ENCODE measurements at regions not wholly inside any gene's neighbourhood (a gene's known extent, or its start where the extent isn't known, plus 50 kb on each side); places are given as distances from the start of the nearest gene placed in this dataset.
"Not testable (repeated sequence)": the region's sequence is repeated elsewhere in the genome, so short reads cannot be mapped to it uniquely, and the experiment has no call there.

DNA sequence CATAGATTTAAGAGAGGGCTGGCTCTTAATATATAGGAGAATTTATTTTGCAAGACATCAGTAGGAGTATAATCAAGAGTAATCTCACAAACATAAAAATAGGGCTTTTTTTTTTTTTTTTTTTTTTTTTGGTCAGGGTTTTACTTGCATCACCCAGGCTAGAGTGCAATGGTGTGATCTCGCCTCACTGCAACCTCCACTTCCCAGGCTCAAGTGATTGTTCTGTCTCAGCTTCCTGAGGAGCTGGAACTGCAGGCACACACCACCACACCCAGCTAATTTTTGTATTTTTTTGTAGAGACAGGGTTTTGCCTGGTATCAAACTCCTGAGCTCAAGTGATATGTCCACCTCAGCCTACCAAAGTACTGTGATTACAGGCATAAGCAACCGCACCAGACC is 535.3 kb downstream of the CCSER2 start:
- no peak for DNase-seq

DNA sequence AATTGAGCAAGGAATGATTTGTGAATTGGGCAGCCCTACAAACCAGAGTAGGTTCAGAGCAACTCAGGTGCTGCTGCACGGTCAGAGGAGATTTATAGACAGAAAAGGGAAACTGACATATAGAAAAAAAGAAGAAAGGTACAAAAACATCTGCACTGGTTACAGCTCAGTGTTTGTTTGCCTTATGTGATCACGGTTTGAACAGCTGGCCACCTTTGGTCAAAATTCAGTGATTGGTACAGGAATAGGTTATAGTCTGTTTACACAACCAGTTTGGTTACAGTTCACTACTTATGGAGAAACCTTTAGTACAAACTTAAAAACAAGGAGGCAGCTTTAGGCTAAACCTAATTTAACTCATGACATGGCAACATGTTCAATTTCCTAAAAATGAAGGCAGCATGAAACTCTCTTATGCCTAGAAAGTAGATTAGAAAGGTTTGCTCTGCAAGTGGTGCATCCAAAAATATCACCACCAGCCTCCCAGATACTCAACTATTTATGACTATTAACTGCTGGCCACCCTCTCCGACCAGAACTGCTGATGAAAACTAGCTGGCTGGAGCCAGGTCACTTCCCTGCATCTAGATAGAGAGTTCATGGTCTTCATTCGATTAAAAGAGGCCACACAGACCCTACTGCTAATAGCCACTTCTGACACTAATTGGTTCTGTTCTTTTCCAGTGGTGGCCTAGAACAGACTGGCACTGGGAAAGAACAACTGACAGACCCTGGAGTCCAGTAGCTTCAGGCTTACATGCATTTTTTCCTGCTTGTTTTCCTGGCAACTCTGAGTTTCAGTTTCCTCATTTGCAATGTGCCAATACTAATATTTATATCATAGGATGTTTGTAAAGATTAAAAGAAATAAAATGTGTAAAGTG is 548.0 kb downstream of the CCSER2 start:
- DNase-seq: no peak

DNA sequence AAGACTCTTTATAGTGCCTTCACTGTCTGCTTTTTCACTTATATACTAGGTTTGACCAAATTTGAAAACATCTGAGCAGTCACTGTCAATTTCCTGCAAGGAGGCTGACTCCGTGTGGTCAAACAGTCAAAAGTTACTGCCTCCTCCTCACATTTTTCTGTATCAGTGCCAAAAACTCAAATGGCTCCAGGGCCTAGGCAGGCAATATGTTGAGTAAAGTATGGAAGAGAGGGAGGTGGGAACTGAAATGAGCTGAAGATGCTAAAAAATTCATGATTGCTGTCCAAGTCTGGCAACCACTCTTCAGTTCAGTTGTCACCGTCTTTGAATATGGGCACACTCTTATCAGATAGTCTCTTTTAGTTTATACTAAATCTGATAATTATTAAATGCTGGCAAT is 551.6 kb downstream of the CCSER2 start:
- no peak for DNase-seq

DNA sequence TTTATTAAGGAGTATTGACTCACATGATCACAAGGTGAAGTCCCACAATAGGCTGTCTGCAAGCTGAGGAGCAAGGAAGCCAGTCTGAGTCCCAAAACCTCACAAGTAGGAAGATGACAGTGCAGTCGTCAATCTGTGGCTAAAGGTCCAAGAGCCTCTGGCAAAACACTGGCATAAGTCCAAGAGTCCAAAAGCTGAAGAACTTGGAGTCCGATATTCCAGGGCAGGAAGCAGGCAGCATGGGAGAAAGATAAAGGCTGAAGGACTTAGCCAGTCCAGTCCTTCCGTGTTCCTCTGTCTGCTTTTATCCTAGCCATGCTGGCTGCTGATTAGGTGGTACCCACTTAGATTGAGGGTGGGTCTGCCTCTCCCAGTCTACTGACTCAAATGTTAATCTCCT is 553.3 kb downstream of the CCSER2 start:
- not testable (repeated sequence) for DNase-seq

DNA sequence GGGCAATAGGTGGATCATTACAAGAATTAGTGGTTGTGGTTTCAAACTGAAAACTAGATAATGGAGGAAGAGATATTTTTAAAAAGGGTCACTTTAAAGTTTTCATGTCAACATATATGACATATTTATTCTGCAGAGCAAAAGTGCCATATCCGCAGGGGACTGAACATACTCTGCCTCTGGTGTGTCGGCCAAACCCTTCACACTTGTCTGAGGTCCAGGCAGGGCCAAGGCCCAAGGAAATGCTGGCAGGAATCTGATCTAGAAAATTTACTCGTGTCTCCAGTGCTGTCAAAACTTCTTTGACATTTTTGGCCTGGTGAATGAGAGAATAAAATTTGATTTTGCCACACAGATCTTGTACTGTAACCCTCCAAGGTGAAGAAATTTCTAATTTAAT is 562.3 kb downstream of the CCSER2 start:
- DNase-seq: no peak

DNA sequence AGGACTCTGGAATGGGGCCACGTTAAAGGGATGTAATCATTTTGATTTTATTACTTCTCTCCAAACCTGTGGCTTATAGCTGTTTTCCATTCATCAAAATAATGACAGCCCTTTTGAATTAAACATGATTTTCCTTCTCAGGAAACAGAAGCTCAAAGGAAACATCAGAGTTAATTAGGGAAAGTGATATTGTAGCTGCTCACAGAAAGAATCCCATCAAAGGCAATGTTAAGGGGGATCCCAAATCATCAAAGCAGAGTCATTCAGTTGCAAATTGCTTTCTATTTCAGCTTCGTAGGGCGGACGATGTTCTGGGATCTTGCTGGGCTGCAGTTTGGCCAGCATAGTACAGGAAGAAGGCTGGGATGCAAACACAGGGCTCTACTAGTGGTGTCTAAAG is 563.2 kb downstream of the CCSER2 start:
- no peak for DNase-seq

DNA sequence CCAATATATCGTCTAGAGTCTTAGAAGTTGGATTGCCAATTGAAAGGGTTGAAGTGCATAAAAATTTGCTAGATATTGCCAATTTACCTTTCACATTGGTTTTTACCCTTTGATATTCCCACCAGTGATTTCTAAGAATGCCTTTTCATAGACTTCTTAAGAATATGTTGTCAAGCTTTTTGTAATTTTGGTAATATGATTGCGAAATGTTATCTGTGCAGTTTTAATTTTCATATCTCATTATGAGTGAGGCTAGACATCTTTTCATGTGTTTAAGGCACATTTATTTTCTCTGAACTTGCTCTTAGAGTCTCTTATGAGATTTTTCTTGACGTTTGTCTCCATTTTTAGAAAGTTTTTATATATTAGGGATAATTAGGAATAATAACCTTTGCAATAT is 567.2 kb downstream of the CCSER2 start:
- DNase-seq: no peak

DNA sequence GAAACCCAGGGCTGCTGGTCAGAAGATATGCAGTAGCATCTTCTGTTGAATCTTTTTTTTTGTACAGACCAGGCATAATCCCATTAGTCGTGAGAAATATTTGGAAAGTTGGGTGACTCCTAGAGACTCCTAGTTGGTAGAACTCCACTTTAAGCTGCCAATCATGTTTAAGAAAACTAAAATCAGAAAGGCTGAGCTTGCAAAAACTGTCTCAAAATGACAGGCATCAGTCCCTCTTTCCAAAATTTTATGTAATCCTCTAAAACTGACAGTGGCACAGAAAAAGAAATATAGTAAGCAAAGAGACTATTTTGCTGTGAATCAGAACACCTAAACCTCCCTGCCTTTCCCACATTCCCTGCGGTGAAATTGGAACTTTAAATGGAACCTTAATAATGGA is 568.5 kb downstream of the CCSER2 start:
- no peak for DNase-seq

DNA sequence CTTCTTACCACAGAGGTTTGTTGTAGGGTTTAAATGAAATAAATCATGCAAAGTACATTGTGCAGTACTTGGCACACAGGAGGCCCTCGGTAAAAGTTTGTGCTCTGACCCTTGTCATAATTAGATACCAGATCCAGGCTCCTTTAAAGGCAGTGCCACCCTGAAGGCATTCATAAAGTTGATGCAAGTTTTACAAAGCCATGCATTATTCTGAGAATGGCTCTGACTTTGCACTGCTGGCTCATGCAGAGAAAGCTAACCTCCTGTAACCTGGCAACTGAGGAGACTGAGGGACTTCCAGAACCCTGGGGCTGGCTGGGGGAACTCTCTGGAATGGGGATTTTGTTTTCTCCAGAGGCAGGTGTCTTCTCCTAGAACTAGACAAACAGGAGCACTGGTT is 570.9 kb downstream of the CCSER2 start:
- DNase-seq: no peak

DNA sequence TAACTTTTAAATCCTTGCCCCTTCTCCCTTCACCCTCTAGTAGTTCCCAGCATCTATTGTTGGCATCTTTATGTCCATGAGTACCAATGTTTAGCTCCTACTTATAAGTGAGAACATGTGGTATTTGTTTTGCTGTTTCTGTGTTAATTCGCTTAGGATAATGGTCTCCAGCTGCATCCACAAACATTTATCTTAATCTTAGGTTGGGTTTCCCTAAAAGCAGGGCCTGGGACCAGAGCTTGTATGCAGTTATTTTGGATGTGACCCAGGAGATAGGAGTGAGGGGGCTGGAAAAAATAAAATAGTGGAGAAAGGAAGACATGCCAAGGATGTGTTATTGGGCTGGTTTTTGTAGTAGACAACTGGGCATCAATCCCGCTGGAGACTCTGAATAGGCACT is 571.8 kb downstream of the CCSER2 start:
- no peak for DNase-seq

DNA sequence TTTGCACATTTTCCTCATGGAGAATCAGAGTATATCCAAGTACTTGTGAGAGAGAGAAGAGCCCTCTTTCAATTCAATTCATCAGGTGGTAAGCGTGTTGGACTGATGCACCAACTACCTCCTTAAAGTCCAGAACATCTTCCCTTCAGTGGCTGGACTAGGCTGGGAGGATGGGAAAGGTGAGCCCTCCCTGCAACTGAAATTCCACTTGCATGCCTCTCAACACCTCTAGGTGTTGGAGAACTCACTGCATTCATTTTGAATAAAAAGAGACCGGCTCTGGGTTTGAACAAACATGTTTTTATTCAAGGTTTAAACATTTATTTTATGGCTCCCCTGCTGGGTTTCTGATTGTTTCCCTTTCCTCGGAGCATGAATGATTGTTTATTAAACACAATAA is 573.5 kb downstream of the CCSER2 start:
- no peak for DNase-seq

DNA sequence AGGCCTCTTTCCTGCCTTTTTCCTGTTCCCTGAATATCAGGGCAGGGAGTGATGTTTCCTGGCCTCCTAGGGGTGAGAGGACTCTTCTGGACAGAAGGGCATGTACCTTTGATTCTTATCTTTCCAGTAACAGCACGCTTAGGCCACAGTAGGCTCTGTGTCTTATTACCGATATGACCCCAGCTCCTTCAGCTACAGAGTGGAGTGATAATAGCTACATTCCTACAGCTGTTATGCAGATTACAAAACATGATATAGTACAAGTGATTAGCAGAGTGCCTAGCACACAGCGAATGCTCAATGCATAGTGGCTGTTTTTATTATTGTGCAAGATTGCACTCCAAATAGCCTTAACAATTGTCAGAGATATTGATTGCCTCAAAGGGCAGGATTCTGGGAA is 574.2 kb downstream of the CCSER2 start:
- no peak for DNase-seq

DNA sequence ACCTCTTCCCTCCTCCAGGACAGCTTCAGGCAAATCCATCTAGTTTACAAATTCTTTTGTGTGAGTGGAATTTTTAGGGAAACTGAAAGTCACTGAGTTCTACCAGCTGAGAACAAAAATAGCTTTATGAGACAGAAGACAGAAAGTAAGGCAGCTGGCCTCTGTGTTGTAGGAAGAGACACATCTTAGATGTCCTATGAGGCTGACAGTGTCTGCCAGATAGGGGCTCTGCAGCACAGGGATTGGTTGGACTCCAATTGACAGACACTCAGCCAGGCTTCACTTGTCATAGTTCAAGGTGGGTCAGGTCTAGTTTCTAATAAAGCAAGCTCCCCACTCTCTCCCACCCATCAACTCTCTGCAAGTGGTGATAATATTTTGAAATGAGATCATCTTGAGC is 574.9 kb downstream of the CCSER2 start:
- no peak for DNase-seq

DNA sequence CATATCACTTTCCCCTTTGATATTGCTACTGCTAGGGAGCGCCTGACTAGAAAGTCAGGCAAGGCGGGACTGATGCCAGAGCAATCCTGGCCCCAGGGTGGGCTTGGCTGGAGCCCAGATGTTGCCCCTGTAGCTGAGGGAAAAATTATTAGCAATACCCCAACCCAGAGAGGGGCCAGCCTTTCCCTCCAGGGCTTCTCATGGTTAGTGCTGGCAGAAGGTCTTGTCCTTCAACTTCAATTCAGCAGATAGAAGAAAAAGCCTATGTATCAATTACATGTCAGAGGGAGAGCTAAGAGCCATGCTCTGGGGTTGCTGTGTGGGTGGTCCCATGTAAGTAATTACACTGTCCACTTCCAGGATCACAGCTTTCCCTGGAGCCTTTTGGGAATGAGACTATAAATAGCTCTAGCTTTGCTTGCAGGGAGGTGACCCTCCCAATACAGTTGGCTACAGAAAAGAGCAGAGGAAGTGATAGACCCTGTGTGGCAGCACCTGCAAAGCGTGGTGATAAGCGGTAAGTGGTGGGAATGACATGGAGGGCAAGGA is 579.1 kb downstream of the CCSER2 start:
- DNase-seq: no peak

DNA sequence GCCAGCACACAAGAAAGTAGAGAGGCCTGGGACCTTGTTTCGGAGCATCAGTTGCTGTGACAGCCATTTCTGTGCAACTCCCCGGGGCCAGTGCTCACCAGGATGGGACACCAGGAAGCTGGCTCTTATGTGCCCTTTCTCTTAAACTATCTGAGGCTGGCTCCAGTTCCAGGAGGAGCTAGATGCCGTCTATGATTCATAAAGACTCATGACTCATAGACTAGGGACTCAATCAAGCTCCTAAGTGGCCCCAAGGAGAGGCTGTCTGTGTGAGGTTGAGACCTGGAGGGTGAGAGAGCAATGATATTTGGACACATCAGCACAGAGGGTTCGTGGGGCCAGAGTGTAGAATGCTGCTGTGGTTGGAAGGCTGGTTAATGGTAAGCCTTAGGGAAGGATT is 580.1 kb downstream of the CCSER2 start:
- no peak for DNase-seq

DNA sequence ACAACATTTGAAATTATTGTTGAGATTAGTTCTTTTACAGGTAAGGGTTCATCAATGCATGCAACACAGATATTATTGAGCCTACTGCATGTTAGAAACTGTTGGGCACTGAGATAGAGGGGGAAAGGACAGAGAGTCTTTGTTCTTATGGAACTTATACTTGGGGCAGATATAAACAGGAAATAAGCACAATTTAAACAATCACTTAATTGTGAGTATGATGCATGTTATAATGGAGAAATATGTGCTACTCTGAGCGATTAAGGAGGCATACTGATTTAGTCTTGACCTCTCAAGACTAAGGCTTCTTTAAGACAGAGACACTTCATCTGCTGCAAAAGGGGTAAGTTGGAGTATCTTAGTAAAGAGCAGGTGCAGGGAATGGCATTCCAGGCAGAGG is 593.3 kb downstream of the CCSER2 start:
- DNase-seq: no peak

DNA sequence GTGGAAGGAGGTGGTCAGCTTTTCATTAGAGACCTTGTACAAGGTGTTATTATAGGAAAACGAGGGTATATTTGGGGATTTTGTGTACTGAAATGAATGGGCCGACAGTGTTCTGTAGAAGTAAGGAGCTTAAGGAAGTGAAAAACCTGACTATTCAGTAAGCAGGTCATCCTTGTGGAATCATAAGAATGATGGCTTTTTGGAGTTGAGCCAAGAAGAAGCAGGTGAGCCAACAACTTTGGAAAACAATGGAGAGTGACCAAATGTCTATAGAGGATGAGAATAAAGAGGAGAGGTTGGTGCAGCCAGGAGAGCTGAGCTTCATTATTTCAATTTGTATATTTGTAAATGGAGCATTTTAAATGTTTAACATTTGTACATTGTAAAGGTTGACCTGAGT is 595.7 kb downstream of the CCSER2 start:
- no peak for DNase-seq

DNA sequence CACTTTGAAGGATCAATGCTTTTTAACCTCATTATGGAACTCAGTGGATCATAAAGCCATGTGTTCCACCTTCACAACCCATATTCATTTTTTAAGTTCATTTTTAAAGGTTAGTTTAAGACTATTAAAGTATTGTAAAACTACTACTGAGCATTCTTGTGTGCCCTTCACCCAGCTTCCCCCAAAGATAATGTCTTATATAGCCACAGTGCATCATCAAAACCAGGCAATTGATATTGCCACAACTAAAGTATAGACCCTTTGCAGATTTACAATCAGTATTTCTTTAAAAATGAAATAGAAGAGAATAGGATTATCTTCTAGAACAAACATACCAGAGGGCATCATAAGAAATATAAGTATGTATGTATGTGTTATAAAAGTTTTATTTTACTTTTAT is 597.1 kb downstream of the CCSER2 start:
- DNase-seq: no peak

DNA sequence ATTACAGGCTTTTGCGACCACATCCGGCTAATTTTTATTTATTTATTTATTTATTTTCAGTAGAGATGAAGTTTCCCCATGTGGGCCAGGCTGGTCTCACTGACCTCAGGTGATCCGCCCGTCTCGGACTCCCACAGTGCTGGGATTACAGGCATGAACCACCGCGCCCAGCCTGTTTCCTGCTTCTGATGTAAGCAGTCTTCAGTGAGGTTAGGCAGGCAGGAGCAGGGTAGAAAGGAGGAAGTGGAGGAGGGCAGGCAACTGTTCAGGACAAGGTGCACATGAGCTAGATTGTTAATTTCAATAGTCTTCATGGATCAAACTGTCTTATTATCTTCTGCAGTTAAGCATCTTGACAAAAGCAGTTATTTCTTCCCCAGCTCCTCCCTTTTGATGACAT is 605.0 kb downstream of the CCSER2 start:
- DNase-seq: no peak

DNA sequence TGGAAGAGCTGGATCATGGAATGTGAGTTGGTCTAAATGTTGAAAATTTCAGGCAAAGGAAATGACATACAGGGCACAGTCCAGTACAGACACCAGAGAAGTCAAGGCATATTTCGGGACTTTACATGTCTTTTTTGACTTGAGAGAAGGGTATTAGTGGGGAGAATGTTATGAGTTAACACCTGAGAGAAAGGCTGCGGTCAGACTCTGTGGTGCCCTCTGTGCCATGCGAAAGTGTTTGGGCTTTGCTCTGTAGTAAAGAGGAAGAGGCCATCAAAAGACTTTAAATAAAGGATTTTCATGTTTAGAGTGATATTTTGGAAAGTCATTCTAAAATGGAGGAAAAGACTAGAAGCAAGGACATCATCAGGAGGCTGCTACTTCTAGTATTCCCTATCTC is 607.4 kb downstream of the CCSER2 start:
- DNase-seq: no peak

DNA sequence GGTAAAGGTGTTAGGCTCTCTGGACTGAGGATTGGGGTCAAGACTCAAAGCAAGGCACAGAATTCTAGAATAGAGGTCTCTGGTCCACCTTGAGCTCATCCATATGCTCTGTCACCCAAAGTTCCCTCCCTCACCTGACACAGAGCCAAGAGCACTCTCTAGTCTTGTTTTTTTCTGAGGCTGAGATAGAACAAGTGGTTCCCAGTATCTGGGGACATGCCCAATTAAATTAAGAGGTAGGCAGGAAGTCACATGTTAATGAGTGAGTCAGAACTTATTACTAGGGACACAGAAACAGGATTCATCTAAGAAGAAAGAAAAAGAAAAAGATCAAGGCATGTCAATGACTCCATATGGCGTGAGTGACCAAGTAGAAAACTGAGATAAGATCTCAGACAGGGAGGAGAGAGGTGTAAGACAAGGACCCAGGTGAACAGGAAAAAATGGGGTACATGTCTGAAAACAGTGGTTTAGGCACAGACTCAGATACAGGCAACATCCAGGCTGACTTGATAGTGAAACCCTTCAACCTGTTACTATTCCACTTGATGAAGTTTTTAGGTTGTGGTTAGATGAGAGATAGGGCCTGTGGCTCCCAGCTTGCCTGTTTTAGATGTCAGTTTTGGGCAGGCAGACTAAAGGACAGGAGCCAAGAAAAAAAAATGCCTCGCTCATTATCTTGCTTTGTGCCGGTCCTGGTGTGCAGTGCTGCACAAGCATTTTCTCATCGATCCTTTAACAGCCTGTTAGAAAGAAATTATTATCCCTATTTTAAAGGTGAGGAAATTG is 609.9 kb downstream of the CCSER2 start:
- DNase-seq: no peak

DNA sequence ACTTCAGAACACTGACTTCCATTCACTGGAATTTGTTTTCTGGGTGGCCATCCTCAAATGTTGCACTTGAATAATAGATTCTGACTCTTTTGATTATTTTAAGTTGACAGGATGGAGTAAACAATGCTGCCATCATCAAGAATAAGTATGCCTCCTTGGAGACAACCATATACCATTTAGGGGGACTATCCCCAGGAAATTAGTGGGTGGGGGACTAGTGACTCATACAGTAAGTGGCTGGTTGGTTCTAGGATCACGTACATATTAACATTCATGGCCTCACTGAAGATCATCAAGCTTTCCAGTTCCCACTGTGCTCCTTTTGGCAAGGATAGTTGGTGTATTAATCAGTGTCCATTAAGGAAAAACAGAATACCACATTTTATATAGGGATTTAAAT is 615.2 kb downstream of the CCSER2 start:
- DNase-seq: no peak

DNA sequence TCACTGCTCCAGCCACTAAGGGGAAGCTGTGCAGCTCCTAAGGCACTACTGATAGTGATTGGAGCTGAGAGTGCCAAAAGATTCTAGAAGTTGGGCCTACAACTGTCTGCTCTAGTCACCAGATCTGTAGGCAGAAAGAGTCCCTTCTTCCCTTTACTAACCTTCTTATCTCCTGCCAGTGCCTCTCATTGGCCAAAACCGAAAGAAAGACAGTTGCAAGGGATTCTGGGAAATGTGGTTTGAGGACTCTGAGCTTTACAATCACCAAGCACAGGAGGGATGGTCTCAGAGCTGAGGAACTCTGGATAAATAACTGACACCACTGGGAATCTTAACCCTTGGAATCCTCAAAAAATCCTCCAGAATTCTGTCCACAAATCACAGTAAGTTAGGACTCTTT is 615.8 kb downstream of the CCSER2 start:
- DNase-seq: no peak

DNA sequence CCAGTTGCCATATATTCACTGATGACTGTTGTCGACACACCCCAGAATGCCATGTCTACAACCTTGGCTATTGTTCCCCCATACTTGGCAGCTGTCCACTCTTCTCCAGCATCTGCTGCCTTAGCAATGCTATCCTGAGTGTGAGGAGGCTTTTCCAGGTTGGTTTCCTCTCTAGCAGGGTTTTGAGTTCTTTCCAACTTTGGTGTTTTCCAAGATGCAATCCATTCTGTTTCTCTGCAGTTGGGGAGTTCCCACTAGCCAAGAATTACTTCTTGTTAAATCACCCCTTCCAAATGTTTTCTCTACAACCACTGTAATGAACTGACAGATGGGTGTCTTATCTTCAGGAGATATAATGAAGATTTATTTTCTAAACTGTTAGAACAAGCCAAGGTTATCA is 617.4 kb downstream of the CCSER2 start:
- no peak for DNase-seq

Measured in activated CD4-positive, alpha-beta T cell treated with anti-CD3 and anti-CD28 coated beads, Interleukin-2, amount 50 U/mL, for 16 hours (primary cell).